ENCODE measurements at regions not wholly inside any gene's neighbourhood (a gene's known extent, or its start where the extent isn't known, plus 50 kb on each side); places are given as distances from the start of the nearest gene placed in this dataset.

DNA sequence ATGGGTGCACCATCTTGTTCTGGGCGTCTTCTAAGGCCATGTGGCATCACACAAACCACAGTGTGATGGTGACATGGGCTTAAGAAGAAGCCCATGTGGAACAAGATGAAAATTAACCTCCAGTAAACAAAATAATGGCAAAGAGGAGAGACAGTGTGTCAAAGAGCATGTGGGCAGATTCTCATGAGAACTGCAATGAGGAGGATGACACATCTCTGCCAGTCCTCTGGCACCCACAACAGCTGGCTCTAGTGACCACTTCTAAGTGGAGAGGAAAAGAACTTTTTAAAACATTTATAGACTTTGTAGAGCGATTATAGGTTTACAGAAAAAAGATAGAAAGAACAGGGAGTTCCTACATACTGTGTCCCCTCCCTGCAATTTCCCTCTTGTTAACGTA, 401.4 kb downstream of the ATP23 start:
- Histone ChIP-seq H3K9ac (ENCODE audit: insufficient read depth in 1 of 2, low read length in 2 of 2) (no peak overlapping the region), H3K27me3 (ENCODE audit: control insufficient read depth in 3 of 3, insufficient read depth in 3 of 3, low read length in 2 of 3) (no peaks in the 10 kb centered on the region), H3K36me3 (ENCODE audit: control insufficient read depth in 4 of 4, insufficient read depth in 4 of 4, low read length in 4 of 4) (no peaks in the 10 kb centered on the region), H3K4me3 (no peak overlapping the region), H3K9me3 (ENCODE audit: control insufficient read depth in 4 of 4, insufficient read depth in 3 of 4, low read length in 3 of 4) (peaks cover 0 to 2% (median 0%) of the 10 kb centered on the region in 4 donors), H3K27ac (ENCODE audit: low read depth in 1 of 2, low read length in 1 of 2) (no peak overlapping the region), H3K4me1 (ENCODE audit: control insufficient read depth in 5 of 5, insufficient read depth in 5 of 5, low read length in 5 of 5) (peaks cover 0 to 12% (median 6%) of the 10 kb centered on the region in 5 donors)
- 89% methylated on average over 3 of the region's 3 CpGs for WGBS, 2 donors
- no peak for TF ChIP-seq CTCF (IDR thresholded peaks at IDR 0.05; ENCODE audit: control extremely low read depth, extremely low read depth)
- DNase-seq (no peak), ATAC-seq (ENCODE audit: insufficient read depth, low FRiP score) (no peak)

DNA sequence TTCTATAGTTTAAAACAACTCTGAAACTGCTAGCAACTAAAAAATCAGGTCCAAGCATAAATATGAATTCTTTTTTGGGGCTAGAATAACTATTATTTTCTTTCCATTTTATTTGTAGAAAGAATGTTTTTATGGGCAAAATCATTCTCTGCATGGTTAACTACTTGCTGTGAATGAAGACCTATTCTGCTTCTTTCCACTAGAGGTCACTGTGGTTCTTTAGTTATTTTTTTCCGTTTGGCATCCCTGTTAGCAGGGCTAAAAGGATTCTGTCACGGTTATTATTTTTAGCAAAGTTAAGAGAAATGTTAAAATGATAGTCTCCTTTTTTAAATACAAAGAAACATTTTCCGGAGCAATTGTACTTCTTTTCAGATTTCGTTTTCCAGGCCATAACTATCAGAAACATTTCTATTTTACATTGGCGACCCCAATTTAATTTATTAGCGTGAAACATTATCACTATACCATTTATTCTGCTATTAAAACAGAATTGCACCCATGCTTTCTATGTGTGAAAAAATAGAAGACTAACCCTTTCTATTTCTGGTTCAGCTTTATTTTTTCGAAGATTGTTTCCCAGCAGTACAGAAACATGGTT, 404.8 kb downstream of the ATP23 start:
- DNase-seq (peak in 2 of 3 donors; percentile 74 to 78), ATAC-seq (ENCODE audit: insufficient read depth, low FRiP score) (peak; percentile 72)
- no peak overlapping the region for H3K9ac ChIP-seq (ENCODE audit: insufficient read depth in 1 of 2, low read length in 2 of 2)
- peaks cover 0 to 3% (median under 1%) of the 10 kb centered on the region in 4 donors for H3K9me3 ChIP-seq (ENCODE audit: control insufficient read depth in 4 of 4, insufficient read depth in 3 of 4, low read length in 3 of 4)
- no peaks in the 10 kb centered on the region for H3K36me3 ChIP-seq (ENCODE audit: control insufficient read depth in 4 of 4, insufficient read depth in 4 of 4, low read length in 4 of 4)
- H3K4me1 ChIP-seq (ENCODE audit: control insufficient read depth in 5 of 5, insufficient read depth in 5 of 5, low read length in 5 of 5) = peaks cover 0 to 12% (median 6%) of the 10 kb centered on the region in 5 donors
- 40 to 42% methylated on average over 7 of the region's 7 CpGs for WGBS, 2 donors
- H3K27ac ChIP-seq (ENCODE audit: low read depth in 1 of 2, low read length in 1 of 2) = no peak overlapping the region
- TF ChIP-seq CTCF (IDR thresholded peaks at IDR 0.05; ENCODE audit: control extremely low read depth, extremely low read depth) = peak; percentile 60
- no peaks in the 10 kb centered on the region for H3K27me3 ChIP-seq (ENCODE audit: control insufficient read depth in 3 of 3, insufficient read depth in 3 of 3, low read length in 2 of 3)
- H3K4me3 ChIP-seq = no peak overlapping the region

DNA sequence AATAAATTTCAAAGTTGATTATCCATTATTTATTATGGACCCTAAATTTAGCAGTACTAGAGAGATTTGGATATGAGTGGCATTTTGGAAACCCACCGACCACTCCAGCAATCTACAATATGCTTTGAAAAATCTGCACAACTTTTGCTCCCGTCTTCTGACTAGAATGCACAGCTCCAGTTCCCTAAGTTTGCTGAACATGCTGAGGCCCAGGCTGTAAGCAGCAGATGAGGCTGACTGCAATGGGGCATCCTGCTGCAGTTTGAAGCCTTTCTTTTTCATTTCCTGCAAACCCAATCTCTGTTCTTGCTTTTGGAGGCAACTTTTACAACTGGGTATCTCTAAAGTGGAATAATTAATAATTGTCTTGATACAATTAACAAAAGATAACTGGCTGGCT, 405.8 kb downstream of the ATP23 start:
- DNase-seq (no peak), ATAC-seq (ENCODE audit: insufficient read depth, low FRiP score) (no peak)
- no peak for TF ChIP-seq CTCF (IDR thresholded peaks at IDR 0.05; ENCODE audit: control extremely low read depth, extremely low read depth)
- no peak overlapping the region for H3K9ac ChIP-seq (ENCODE audit: insufficient read depth in 1 of 2, low read length in 2 of 2)
- peaks cover 0 to 5% (median 2%) of the 10 kb centered on the region in 5 donors for H3K4me1 ChIP-seq (ENCODE audit: control insufficient read depth in 5 of 5, insufficient read depth in 5 of 5, low read length in 5 of 5)
- H3K27me3 ChIP-seq (ENCODE audit: control insufficient read depth in 3 of 3, insufficient read depth in 3 of 3, low read length in 2 of 3) = no peaks in the 10 kb centered on the region
- WGBS, 2 donors = 88 to 95% methylated on average over 2 of the region's 2 CpGs
- no peaks in the 10 kb centered on the region for H3K36me3 ChIP-seq (ENCODE audit: control insufficient read depth in 4 of 4, insufficient read depth in 4 of 4, low read length in 4 of 4)
- H3K9me3 ChIP-seq (ENCODE audit: control insufficient read depth in 4 of 4, insufficient read depth in 3 of 4, low read length in 3 of 4) = peaks cover 0 to 3% (median 0%) of the 10 kb centered on the region in 4 donors
- H3K27ac ChIP-seq (ENCODE audit: low read depth in 1 of 2, low read length in 1 of 2) = no peak overlapping the region
- H3K4me3 ChIP-seq = no peak overlapping the region

DNA sequence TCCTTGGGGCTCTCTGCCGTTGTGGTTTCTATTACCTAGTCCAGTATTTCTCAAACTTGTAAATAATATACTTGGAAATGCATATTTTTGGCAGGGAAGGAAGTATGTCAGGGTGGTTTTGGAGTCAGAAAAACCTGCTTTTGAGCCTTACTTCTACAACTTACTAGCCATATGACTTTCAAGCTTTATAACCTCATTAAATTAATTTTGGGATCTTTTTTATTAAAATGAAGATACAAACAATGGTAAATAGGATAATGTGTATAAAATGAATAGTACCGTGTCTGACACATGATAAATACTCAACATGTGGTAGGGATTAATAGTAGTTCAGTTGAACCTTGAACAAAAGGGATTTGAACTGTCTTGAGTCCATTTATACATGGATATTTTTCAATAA, 406.3 kb downstream of the ATP23 start:
- no peak overlapping the region for H3K9ac ChIP-seq (ENCODE audit: insufficient read depth in 1 of 2, low read length in 2 of 2)
- H3K27me3 ChIP-seq (ENCODE audit: control insufficient read depth in 3 of 3, insufficient read depth in 3 of 3, low read length in 2 of 3) = no peaks in the 10 kb centered on the region
- peaks cover 0 to 3% (median 0%) of the 10 kb centered on the region in 4 donors for H3K9me3 ChIP-seq (ENCODE audit: control insufficient read depth in 4 of 4, insufficient read depth in 3 of 4, low read length in 3 of 4)
- no peak for TF ChIP-seq CTCF (IDR thresholded peaks at IDR 0.05; ENCODE audit: control extremely low read depth, extremely low read depth)
- H3K27ac ChIP-seq (ENCODE audit: low read depth in 1 of 2, low read length in 1 of 2) = no peak overlapping the region
- peaks cover 0 to under 1% (median 0%) of the 10 kb centered on the region in 5 donors for H3K4me1 ChIP-seq (ENCODE audit: control insufficient read depth in 5 of 5, insufficient read depth in 5 of 5, low read length in 5 of 5)
- DNase-seq (no peak), ATAC-seq (ENCODE audit: insufficient read depth, low FRiP score) (no peak)
- no peak overlapping the region for H3K4me3 ChIP-seq
- H3K36me3 ChIP-seq (ENCODE audit: control insufficient read depth in 4 of 4, insufficient read depth in 4 of 4, low read length in 4 of 4) = no peaks in the 10 kb centered on the region
- WGBS, 2 donors = 60 to 65% methylated on average over 2 of the region's 2 CpGs

Data from lung (tissue), 11 donors.